Spleen (tissue), 11 donors: ENCODE measurements at regions not wholly inside any gene's neighbourhood (a gene's known extent, or its start where the extent isn't known, plus 50 kb on each side); places are given as distances from the start of the nearest gene placed in this dataset.
A peak's percentile ranks its signal among the peaks of the same experiment; 100 is the strongest.

Source experiments
- DNase-seq: peaks from one replicate; pipeline ENCODE4 v3.0.0-alpha.2; 2020
- H3K27ac ChIP-seq, 8 donors: fragments of 200-600 bp; sonication (generic) in 7 of 8; 1 replicate in 4 of 8; 2 replicates in 4 of 8; pipeline versions ENCODE4 v1.5.0 to v1.8.0; 2016 to 2021; ENCODE audit warnings: inconsistent platforms in 4 of 8, mild to moderate bottlenecking in 4 of 8, moderate library complexity in 1 of 8
- H3K27me3 ChIP-seq, 7 donors: fragments of 200-600 bp; sonication (generic) in 6 of 7; replicated peaks in 1 of 7; 1 replicate in 4 of 7; 2 replicates in 3 of 7; pipeline versions ENCODE4 v1.5.0 to v1.8.0; 2016 to 2021; ENCODE audit warnings: inconsistent platforms in 3 of 7, mild to moderate bottlenecking in 1 of 7
- H3K36me3 ChIP-seq, 6 donors: fragments of 200-600 bp; sonication (generic) in 5 of 6; 1 replicate in 4 of 6; 2 replicates in 2 of 6; pipeline versions ENCODE4 v1.5.0 to v1.8.0; 2016 to 2021; ENCODE audit warnings: inconsistent platforms in 2 of 6
- H3K4me1 ChIP-seq, 6 donors: fragments of 200-600 bp; sonication (generic) in 5 of 6; 1 replicate in 3 of 6; 2 replicates in 3 of 6; pipeline versions ENCODE4 v1.5.0 to v1.8.0; 2016 to 2021; ENCODE audit warnings: inconsistent platforms in 3 of 6
- H3K4me3 ChIP-seq, 8 donors: fragments of 200-600 bp; sonication (generic) in 7 of 8; 1 replicate in 4 of 8; 2 replicates in 4 of 8; pipeline versions ENCODE4 v1.5.0 to v1.8.0; 2016 to 2021; ENCODE audit warnings: inconsistent platforms in 4 of 8, mild to moderate bottlenecking in 4 of 8, moderate library complexity in 2 of 8
- H3K9me3 ChIP-seq, 8 donors: fragments of 200-600 bp; sonication (generic) in 7 of 8; 1 replicate in 4 of 8; 2 replicates in 4 of 8; pipeline versions ENCODE4 v1.5.0 to v1.8.0; 2016 to 2021; ENCODE audit warnings: inconsistent platforms in 4 of 8
- CTCF ChIP-seq, 11 experiments: fragments of 200-600 bp in 7 of 11; fragments of 450-650 bp in 4 of 11; sonication (generic) in 4 of 11; IDR thresholded peaks in 8 of 11; conservative IDR thresholded peaks in 3 of 11; 1 replicate in 7 of 11; 2 replicates in 4 of 11; pipeline versions ENCODE4 v1.4.0 to v1.8.0; 2016 to 2021; ENCODE audit warnings: antibody characterized with exemption in 11 of 11, inconsistent platforms in 4 of 11, mild to moderate bottlenecking in 1 of 11
- POLR2A ChIP-seq, 3 donors: fragments of 450-650 bp; IDR thresholded peaks; one replicate each; pipeline ENCODE4 v1.5.1; 2017; ENCODE audit warnings: antibody characterized with exemption in 3 of 3, mild to moderate bottlenecking in 1 of 3
- POLR2AphosphoS5 ChIP-seq, 3 donors: sonication (generic); formaldehyde crosslinking; IDR thresholded peaks; one replicate each; pipeline ENCODE4 v1.5.1; 2017; ENCODE audit warnings: antibody characterized with exemption in 3 of 3
- WGBS, 5 donors: extraction: QIAGEN DNeasy Blood & Tissue Kit in 3 of 5; methylation state at CpG; one replicate each; pipeline versions ENCODE4 v1.1.5 to v1.1.7; 2013 to 2018; 5-methylcytosine and 5-hydroxymethylcytosine counted together
- intact Hi-C: fragments of 100-400 bp; cut with DNase I; formaldehyde crosslinking; loops from one replicate; pipeline ENCODE4 v1.15.0; 2023; ENCODE audit warnings: low total_unique reads
- donor health status: healthy with polysubstance abuse.
- donor health status: DM: no; HTN: no; CAD: no; lungs with moderate emphysema.
- donor health status: DM: no; HTN: no; CAD: no.
- donor health status: Bipolar disorder and iron deficiency.
- donor health status: healthy.
- donor health status: DM: no; HTN: no; CAD: no.
- donor health status: DM: yes; HTN: yes; CAD: no.

- H3K36me3 ChIP-seq = no peaks in the 10 kb centered on the region
- TF ChIP-seq CTCF (IDR thresholded peaks at IDR 0.05 in 8 of 11, conservative IDR thresholded peaks at IDR 0.05 in 3 of 11) = no peak
- no peak for TF ChIP-seq POLR2AphosphoS5 (IDR thresholded peaks at IDR 0.05)
- TF ChIP-seq POLR2A (IDR thresholded peaks at IDR 0.05) = no peak
- intact Hi-C loops = no loop called here
- H3K4me3 ChIP-seq = no peak overlapping the region
- H3K9me3 ChIP-seq = peaks cover 0 to 7% (median 0%) of the 10 kb centered on the region in 8 donors
- H3K27ac ChIP-seq = no peak overlapping the region
- DNase-seq = peak; percentile 39
- no peaks in the 10 kb centered on the region for H3K4me1 ChIP-seq
- no peaks in the 10 kb centered on the region for H3K27me3 ChIP-seq
- 71 to 84% (median 77%) methylated on average over 7 of the region's 7 CpGs for WGBS, 5 donors
Observed at GRCh38 chr12:107459641-107460040, 226.0 kb upstream of the PWP1 start.

DNA sequence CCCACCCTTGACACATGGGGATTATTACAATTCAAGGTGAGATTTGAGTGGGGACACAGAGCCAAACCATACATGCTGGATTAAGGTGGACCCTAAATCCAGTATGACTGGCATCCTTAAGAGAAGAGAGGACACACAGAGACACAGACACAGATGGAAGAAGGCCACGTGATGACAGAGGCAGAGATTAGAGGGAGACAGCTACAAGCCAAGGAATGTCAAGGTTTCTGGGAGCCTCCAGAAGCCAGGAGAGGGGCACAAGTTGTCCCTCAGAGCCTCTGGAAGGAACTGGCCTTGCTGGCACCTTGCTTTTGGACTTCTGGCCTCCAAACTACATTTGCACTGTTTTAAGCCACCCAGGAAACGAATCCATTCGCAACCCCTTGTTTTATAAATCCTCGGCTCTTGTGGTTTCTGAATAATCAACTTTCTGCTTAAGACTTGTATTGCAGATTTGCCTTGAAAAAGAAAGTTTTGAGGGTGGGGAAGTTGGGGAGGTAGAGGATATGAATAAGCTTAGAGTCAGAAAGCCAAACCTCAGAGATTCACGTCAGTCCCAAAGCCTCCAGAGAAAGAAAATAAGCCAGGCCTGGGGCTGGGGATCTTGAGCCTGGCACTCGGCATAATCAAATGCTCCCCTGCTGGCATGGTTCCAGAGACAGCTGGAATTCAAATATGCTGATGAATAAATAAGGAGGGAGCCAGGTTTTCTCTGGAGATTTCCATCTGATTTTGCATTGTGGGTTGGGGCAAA is 224.2 kb upstream of the PWP1 start:
- intact Hi-C loops = no loop called here
- 48 to 68% (median 62%) methylated on average over 6 of the region's 6 CpGs for WGBS, 5 donors
- peak; percentile 9 for DNase-seq

GRCh38 chr12:107462428-107463332 is 222.9 kb upstream of the PWP1 start:
- DNase-seq = no peak
- intact Hi-C loops = no loop called here
- TF ChIP-seq CTCF (IDR thresholded peaks at IDR 0.05 in 8 of 11, conservative IDR thresholded peaks at IDR 0.05 in 3 of 11) (peak in 1 of 11 experiments; percentile 7), POLR2A (IDR thresholded peaks at IDR 0.05) (no peak)
- Histone ChIP-seq H3K4me3 (no peak overlapping the region), H3K36me3 (no peaks in the 10 kb centered on the region), H3K9me3 (peaks cover 0 to 7% (median 0%) of the 10 kb centered on the region in 8 donors), H3K27me3 (no peaks in the 10 kb centered on the region), H3K27ac (no peak overlapping the region), H3K4me1 (peaks cover 0 to 2% (median 0%) of the 10 kb centered on the region in 6 donors)
- 94 to 98% (median 96%) methylated on average over 4 of the region's 4 CpGs for WGBS, 5 donors

More for the DNA sequence above, 224.2 kb upstream of the PWP1 start:
- Histone ChIP-seq H3K36me3 (no peaks in the 10 kb centered on the region), H3K9me3 (peaks cover 0 to 7% (median 0%) of the 10 kb centered on the region in 8 donors), H3K27ac (no peak overlapping the region), H3K4me3 (no peak overlapping the region), H3K4me1 (no peaks in the 10 kb centered on the region), H3K27me3 (no peaks in the 10 kb centered on the region)
- TF ChIP-seq CTCF (IDR thresholded peaks at IDR 0.05 in 8 of 11, conservative IDR thresholded peaks at IDR 0.05 in 3 of 11) = no peak

- Histone ChIP-seq H3K4me3 (no peak overlapping the region), H3K27me3 (no peaks in the 10 kb centered on the region), H3K9me3 (peaks cover 0 to 7% (median 0%) of the 10 kb centered on the region in 8 donors), H3K36me3 (no peaks in the 10 kb centered on the region), H3K27ac (no peak overlapping the region), H3K4me1 (peaks cover 0 to 9% (median 3%) of the 10 kb centered on the region in 6 donors)
- intact Hi-C loops = no loop called here
- TF ChIP-seq POLR2A (IDR thresholded peaks at IDR 0.05) (no peak), CTCF (IDR thresholded peaks at IDR 0.05 in 8 of 11, conservative IDR thresholded peaks at IDR 0.05 in 3 of 11) (no peak), POLR2AphosphoS5 (IDR thresholded peaks at IDR 0.05) (no peak)
- peak; percentile 21 for DNase-seq
- 69 to 100% (median 85%) methylated on average over 1 of the region's 1 CpG for WGBS, 5 donors
Observed at GRCh38 chr12:107464644-107465043, 221.0 kb upstream of the PWP1 start.
